ENCODE measurements at regions not wholly inside any gene's neighbourhood (a gene's known extent, or its start where the extent isn't known, plus 50 kb on each side); places are given as distances from the start of the nearest gene placed in this dataset.
A peak's percentile ranks its signal among the peaks of the same experiment; 100 is the strongest.

GRCh38 chr2:134108113-134108512 lies 145.8 kb upstream of the MGAT5 start:
- DNase-seq = no peak

GRCh38 chr2:134109246-134109645 lies 144.6 kb upstream of the MGAT5 start:
- no peak for ATAC-seq
- no peak for DNase-seq
- no peaks in the 10 kb centered on the region for H3K9me3 ChIP-seq
- no peak for TF ChIP-seq CTCF (IDR thresholded peaks at IDR 0.05)
- no peak overlapping the region for H3K4me3 ChIP-seq
- H3K4me1 ChIP-seq = no peaks in the 10 kb centered on the region
- no peak overlapping the region for H3K27ac ChIP-seq
- H3K27me3 ChIP-seq = no peaks in the 10 kb centered on the region
- no peaks in the 10 kb centered on the region for H3K36me3 ChIP-seq
- intact Hi-C loops (cut with DNase I) = no loop called here

More at GRCh38 chr2:134108113-134108512, 145.8 kb upstream of the MGAT5 start:
- ATAC-seq = peak; percentile 88
- no peaks in the 10 kb centered on the region for H3K9me3 ChIP-seq
- no peaks in the 10 kb centered on the region for H3K27me3 ChIP-seq
- H3K27ac ChIP-seq = no peak overlapping the region
- no peaks in the 10 kb centered on the region for H3K36me3 ChIP-seq
- intact Hi-C loops (cut with DNase I) = no loop called here
- H3K4me3 ChIP-seq = no peak overlapping the region
- H3K4me1 ChIP-seq = no peaks in the 10 kb centered on the region
- no peak for TF ChIP-seq CTCF (IDR thresholded peaks at IDR 0.05)

GRCh38 chr2:134109725-134110124 lies 144.1 kb upstream of the MGAT5 start:
- TF ChIP-seq CTCF (IDR thresholded peaks at IDR 0.05) = no peak
- Histone ChIP-seq H3K27me3 (no peaks in the 10 kb centered on the region), H3K36me3 (no peaks in the 10 kb centered on the region), H3K9me3 (no peaks in the 10 kb centered on the region), H3K4me3 (no peak overlapping the region), H3K27ac (no peak overlapping the region), H3K4me1 (no peaks in the 10 kb centered on the region)
- intact Hi-C loops (cut with DNase I) = loop anchor here (10.0 kb wide), 1 partner anchor 295 kb away; no protein-coding TSS in a partner anchor
- ATAC-seq = no peak
- DNase-seq = no peak

GRCh38 chr2:134110532-134110931 lies 143.3 kb upstream of the MGAT5 start:
- no peak overlapping the region for H3K27ac ChIP-seq
- no peak for TF ChIP-seq CTCF (IDR thresholded peaks at IDR 0.05)
- DNase-seq (no peak), ATAC-seq (no peak)
- H3K4me3 ChIP-seq = no peak overlapping the region
- intact Hi-C loops (cut with DNase I) = loop anchor here (10.0 kb wide), 1 partner anchor 294 kb away; no protein-coding TSS in a partner anchor
- no peaks in the 10 kb centered on the region for H3K36me3 ChIP-seq
- no peaks in the 10 kb centered on the region for H3K9me3 ChIP-seq
- H3K4me1 ChIP-seq = no peaks in the 10 kb centered on the region
- no peaks in the 10 kb centered on the region for H3K27me3 ChIP-seq

GRCh38 chr2:134117676-134118075 lies 136.2 kb upstream of the MGAT5 start:
- Histone ChIP-seq H3K36me3 (no peaks in the 10 kb centered on the region), H3K4me3 (no peak overlapping the region), H3K9me3 (no peaks in the 10 kb centered on the region), H3K4me1 (peaks cover 26% of the 10 kb centered on the region), H3K27ac (no peak overlapping the region), H3K27me3 (no peaks in the 10 kb centered on the region)
- DNase-seq (no peak), ATAC-seq (no peak)
- intact Hi-C loops (cut with DNase I) = loop anchor here (10.0 kb wide), 1 partner anchor 287 kb away; no protein-coding TSS in a partner anchor
- TF ChIP-seq CTCF (IDR thresholded peaks at IDR 0.05) = no peak
